WTC11 (cell line): ENCODE measurements at regions not wholly inside any gene's neighbourhood (a gene's known extent, or its start where the extent isn't known, plus 50 kb on each side); places are given as distances from the start of the nearest gene placed in this dataset.

Experiments used
- ATAC-seq: fragments of 200-7000 bp; cut with Tn5 transposase; 2 replicates; pipeline ENCODE4 v1.10.0; 2021; ENCODE audit warnings: mild to moderate bottlenecking, moderate library complexity
- CTCF ChIA-PET: fragments of 300-600 bp; sonication (Branson Sonifier 250); formaldehyde crosslinking; loops from one replicate; lab custom pipeline; 2021; ENCODE audit warnings: antibody characterized with exemption; lab: Charles Lee
- POLR2A ChIA-PET: fragments of 350-600 bp; sonication (Branson Sonifier 250); formaldehyde crosslinking; loops from one replicate; lab custom pipeline; 2021; ENCODE audit warnings: antibody characterized with exemption; lab: Charles Lee
- DNase-seq: peaks from one replicate; pipeline ENCODE4 v3.0.0; 2021; ENCODE audit warnings: low spot score
- H3K27ac Mint-ChIP-seq: 2 replicates; pipeline ENCODE4 v1.8.0; 2021; ENCODE audit warnings: mixed read lengths
- H3K27me3 Mint-ChIP-seq: 2 replicates; pipeline ENCODE4 v1.8.0; 2021; ENCODE audit warnings: low read depth, mild to moderate bottlenecking, moderate library complexity, mixed read lengths
- H3K36me3 Mint-ChIP-seq: 2 replicates; pipeline ENCODE4 v1.8.0; 2021; ENCODE audit warnings: mixed read lengths
- H3K4me1 Mint-ChIP-seq: 2 replicates; pipeline ENCODE4 v1.8.0; 2022; ENCODE audit warnings: mixed read lengths
- H3K4me3 Mint-ChIP-seq: 2 replicates; pipeline ENCODE4 v1.8.0; 2021; ENCODE audit warnings: mild to moderate bottlenecking, moderate library complexity, mixed read lengths
- H3K9me3 Mint-ChIP-seq: 2 replicates; pipeline ENCODE4 v1.8.0; 2021; ENCODE audit warnings: mixed read lengths
- EMX1 ChIP-seq: fragments of 250-450 bp; sonication (Bioruptor Pico); IDR thresholded peaks from 2 replicates; pipeline ENCODE4 v1.8.0; 2021; ENCODE audit warnings: mild to moderate bottlenecking
- FOXJ3 ChIP-seq: sonication (generic); formaldehyde crosslinking; IDR thresholded peaks from 2 replicates; pipeline ENCODE4 v1.9.0; 2021; ENCODE audit warnings: missing genetic modification reagents, mild to moderate bottlenecking, borderline replicate concordance
- FOXP1 ChIP-seq: sonication (generic); formaldehyde crosslinking; IDR thresholded peaks from 2 replicates; pipeline ENCODE4 v1.8.0; 2022; ENCODE audit warnings: missing genetic modification reagents, mild to moderate bottlenecking, moderate library complexity, borderline replicate concordance
- GRHL2 ChIP-seq: fragments of 250-450 bp; sonication (Bioruptor Pico); IDR thresholded peaks from 2 replicates; pipeline ENCODE4 v1.8.0; 2022; ENCODE audit warnings: mild to moderate bottlenecking, moderate library complexity; ENCODE audit not compliant: insufficient replicate concordance, severe bottlenecking
- MYBL2 ChIP-seq: sonication (generic); formaldehyde crosslinking; IDR thresholded peaks from 2 replicates; pipeline ENCODE4 v1.8.1; 2023; ENCODE audit warnings: mild to moderate bottlenecking, moderate library complexity, missing genetic modification reagents
- NFE2L1 ChIP-seq: sonication (generic); formaldehyde crosslinking; IDR thresholded peaks from 2 replicates; pipeline ENCODE4 v1.8.1; 2023; ENCODE audit warnings: missing genetic modification reagents
- NR2C2 ChIP-seq: sonication (generic); formaldehyde crosslinking; IDR thresholded peaks from 2 replicates; pipeline ENCODE4 v1.8.0; 2022; ENCODE audit warnings: mild to moderate bottlenecking, missing genetic modification reagents
- NR3C1 ChIP-seq: sonication (generic); formaldehyde crosslinking; conservative IDR thresholded peaks from 2 replicates; pipeline ENCODE4 v1.8.1; 2023; ENCODE audit warnings: low read depth, mild to moderate bottlenecking, missing genetic modification reagents
- RELA ChIP-seq: sonication (generic); formaldehyde crosslinking; IDR thresholded peaks from 2 replicates; pipeline ENCODE4 v1.8.1; 2022; ENCODE audit warnings: missing genetic modification reagents, mild to moderate bottlenecking, borderline replicate concordance
- SMAD4 ChIP-seq: sonication (generic); formaldehyde crosslinking; IDR thresholded peaks from 2 replicates; pipeline ENCODE4 v1.8.0; 2022; ENCODE audit warnings: mild to moderate bottlenecking, missing genetic modification reagents
- ZNF232 ChIP-seq: sonication (generic); formaldehyde crosslinking; IDR thresholded peaks from 2 replicates; pipeline ENCODE4 v1.8.0; 2022; ENCODE audit warnings: mild to moderate bottlenecking, missing genetic modification reagents
- ZNF317 ChIP-seq: sonication (generic); formaldehyde crosslinking; IDR thresholded peaks from 2 replicates; pipeline ENCODE4 v1.8.1; 2023; ENCODE audit warnings: low read depth, mild to moderate bottlenecking, moderate library complexity, missing genetic modification reagents, borderline replicate concordance
- ZNF671 ChIP-seq: fragments of 250-450 bp; sonication (Bioruptor Pico); IDR thresholded peaks from 2 replicates; pipeline ENCODE4 v1.8.0; 2021; ENCODE audit warnings: mild to moderate bottlenecking
- TF ChIP-seq, protein P1 (sequence below): sonication (generic); formaldehyde crosslinking; IDR thresholded peaks from 2 replicates; pipeline ENCODE4 v1.8.1; 2023; ENCODE audit warnings: mild to moderate bottlenecking, missing genetic modification reagents
- TF ChIP-seq, protein P2 (sequence below): sonication (generic); formaldehyde crosslinking; IDR thresholded peaks from 2 replicates; pipeline ENCODE4 v1.8.1; 2022; ENCODE audit warnings: mild to moderate bottlenecking, moderate library complexity, missing genetic modification reagents
- TF ChIP-seq, protein P3 (sequence below): fragments of 250-450 bp; sonication (Bioruptor Pico); IDR thresholded peaks from 2 replicates; pipeline ENCODE4 v1.9.0; 2021; ENCODE audit warnings: mild to moderate bottlenecking
- TF ChIP-seq, protein P4 (sequence below): sonication (generic); formaldehyde crosslinking; IDR thresholded peaks from 2 replicates; pipeline ENCODE4 v1.8.1; 2022; ENCODE audit warnings: low read depth, missing genetic modification reagents, borderline replicate concordance
- TF ChIP-seq, protein P5 (sequence below): sonication (generic); formaldehyde crosslinking; IDR thresholded peaks from 2 replicates; pipeline ENCODE4 v1.8.1; 2023; ENCODE audit warnings: mild to moderate bottlenecking, moderate library complexity, missing genetic modification reagents
- TF ChIP-seq, protein P6 (sequence below): fragments of 250-450 bp; sonication (Bioruptor Pico); IDR thresholded peaks from 2 replicates; pipeline ENCODE4 v1.9.0; 2021; ENCODE audit warnings: mild to moderate bottlenecking, borderline replicate concordance
- TF ChIP-seq, protein P7 (sequence below): fragments of 250-450 bp; sonication (Bioruptor Pico); IDR thresholded peaks from 2 replicates; pipeline ENCODE4 v1.8.0; 2021; ENCODE audit warnings: mild to moderate bottlenecking

DNA sequence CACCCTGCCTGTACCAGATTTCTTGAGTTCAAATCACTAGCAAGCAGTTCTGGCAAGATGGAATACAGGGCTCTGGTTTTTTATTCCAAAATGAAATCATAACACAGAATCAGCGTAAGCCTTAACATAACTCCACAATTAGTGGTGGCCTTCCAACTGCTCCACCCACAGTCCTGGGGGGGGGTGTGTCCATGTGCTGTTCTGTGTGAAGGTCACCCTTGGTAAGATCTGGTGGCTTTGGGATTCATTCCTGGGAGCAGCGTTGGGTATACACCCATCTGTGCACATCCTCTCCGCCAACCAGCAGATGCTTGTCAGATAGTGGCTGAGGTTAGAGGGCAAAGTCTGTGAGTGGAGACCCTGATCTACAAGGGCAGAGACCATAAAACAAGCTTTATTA, 49.9 kb upstream of the CD83 start:
- ATAC-seq: no peak
- no peaks in the 10 kb centered on the region for H3K4me1 Mint-ChIP-seq
- POLR2A ChIA-PET: no interaction called here
- H3K4me3 Mint-ChIP-seq: no peak overlapping the region
- H3K27me3 Mint-ChIP-seq: no peaks in the 10 kb centered on the region; the same call in 1 of the 2 replicates
- TF ChIP-seq RELA (CRISPR knock-in tag): no peak
- no peak for TF ChIP-seq EMX1 (CRISPR knock-in tag)
- no peak for TF ChIP-seq ZNF671 (CRISPR knock-in tag)
- no peak for TF ChIP-seq NR3C1 (CRISPR knock-in tag)
- TF ChIP-seq, protein P1, sequence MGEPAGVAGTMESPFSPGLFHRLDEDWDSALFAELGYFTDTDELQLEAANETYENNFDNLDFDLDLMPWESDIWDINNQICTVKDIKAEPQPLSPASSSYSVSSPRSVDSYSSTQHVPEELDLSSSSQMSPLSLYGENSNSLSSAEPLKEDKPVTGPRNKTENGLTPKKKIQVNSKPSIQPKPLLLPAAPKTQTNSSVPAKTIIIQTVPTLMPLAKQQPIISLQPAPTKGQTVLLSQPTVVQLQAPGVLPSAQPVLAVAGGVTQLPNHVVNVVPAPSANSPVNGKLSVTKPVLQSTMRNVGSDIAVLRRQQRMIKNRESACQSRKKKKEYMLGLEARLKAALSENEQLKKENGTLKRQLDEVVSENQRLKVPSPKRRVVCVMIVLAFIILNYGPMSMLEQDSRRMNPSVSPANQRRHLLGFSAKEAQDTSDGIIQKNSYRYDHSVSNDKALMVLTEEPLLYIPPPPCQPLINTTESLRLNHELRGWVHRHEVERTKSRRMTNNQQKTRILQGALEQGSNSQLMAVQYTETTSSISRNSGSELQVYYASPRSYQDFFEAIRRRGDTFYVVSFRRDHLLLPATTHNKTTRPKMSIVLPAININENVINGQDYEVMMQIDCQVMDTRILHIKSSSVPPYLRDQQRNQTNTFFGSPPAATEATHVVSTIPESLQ (CRISPR knock-in tag): no peak
- no peak for TF ChIP-seq MYBL2 (CRISPR knock-in tag)
- TF ChIP-seq FOXJ3: no peak
- TF ChIP-seq, protein P2, sequence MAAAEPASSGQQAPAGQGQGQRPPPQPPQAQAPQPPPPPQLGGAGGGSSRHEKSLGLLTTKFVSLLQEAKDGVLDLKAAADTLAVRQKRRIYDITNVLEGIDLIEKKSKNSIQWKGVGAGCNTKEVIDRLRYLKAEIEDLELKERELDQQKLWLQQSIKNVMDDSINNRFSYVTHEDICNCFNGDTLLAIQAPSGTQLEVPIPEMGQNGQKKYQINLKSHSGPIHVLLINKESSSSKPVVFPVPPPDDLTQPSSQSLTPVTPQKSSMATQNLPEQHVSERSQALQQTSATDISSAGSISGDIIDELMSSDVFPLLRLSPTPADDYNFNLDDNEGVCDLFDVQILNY (CRISPR knock-in tag): no peak
- TF ChIP-seq, protein P3, sequence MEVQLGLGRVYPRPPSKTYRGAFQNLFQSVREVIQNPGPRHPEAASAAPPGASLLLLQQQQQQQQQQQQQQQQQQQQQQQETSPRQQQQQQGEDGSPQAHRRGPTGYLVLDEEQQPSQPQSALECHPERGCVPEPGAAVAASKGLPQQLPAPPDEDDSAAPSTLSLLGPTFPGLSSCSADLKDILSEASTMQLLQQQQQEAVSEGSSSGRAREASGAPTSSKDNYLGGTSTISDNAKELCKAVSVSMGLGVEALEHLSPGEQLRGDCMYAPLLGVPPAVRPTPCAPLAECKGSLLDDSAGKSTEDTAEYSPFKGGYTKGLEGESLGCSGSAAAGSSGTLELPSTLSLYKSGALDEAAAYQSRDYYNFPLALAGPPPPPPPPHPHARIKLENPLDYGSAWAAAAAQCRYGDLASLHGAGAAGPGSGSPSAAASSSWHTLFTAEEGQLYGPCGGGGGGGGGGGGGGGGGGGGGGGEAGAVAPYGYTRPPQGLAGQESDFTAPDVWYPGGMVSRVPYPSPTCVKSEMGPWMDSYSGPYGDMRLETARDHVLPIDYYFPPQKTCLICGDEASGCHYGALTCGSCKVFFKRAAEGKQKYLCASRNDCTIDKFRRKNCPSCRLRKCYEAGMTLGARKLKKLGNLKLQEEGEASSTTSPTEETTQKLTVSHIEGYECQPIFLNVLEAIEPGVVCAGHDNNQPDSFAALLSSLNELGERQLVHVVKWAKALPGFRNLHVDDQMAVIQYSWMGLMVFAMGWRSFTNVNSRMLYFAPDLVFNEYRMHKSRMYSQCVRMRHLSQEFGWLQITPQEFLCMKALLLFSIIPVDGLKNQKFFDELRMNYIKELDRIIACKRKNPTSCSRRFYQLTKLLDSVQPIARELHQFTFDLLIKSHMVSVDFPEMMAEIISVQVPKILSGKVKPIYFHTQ (CRISPR knock-in tag): no peak
- no peak for TF ChIP-seq FOXP1
- TF ChIP-seq, protein P4, sequence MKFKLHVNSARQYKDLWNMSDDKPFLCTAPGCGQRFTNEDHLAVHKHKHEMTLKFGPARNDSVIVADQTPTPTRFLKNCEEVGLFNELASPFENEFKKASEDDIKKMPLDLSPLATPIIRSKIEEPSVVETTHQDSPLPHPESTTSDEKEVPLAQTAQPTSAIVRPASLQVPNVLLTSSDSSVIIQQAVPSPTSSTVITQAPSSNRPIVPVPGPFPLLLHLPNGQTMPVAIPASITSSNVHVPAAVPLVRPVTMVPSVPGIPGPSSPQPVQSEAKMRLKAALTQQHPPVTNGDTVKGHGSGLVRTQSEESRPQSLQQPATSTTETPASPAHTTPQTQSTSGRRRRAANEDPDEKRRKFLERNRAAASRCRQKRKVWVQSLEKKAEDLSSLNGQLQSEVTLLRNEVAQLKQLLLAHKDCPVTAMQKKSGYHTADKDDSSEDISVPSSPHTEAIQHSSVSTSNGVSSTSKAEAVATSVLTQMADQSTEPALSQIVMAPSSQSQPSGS (CRISPR knock-in tag): no peak
- no peak for TF ChIP-seq GRHL2
- TF ChIP-seq, protein P5, sequence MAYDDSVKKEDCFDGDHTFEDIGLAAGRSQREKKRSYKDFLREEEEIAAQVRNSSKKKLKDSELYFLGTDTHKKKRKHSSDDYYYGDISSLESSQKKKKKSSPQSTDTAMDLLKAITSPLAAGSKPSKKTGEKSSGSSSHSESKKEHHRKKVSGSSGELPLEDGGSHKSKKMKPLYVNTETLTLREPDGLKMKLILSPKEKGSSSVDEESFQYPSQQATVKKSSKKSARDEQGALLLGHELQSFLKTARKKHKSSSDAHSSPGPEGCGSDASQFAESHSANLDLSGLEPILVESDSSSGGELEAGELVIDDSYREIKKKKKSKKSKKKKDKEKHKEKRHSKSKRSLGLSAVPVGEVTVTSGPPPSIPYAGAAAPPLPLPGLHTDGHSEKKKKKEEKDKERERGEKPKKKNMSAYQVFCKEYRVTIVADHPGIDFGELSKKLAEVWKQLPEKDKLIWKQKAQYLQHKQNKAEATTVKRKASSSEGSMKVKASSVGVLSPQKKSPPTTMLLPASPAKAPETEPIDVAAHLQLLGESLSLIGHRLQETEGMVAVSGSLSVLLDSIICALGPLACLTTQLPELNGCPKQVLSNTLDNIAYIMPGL (CRISPR knock-in tag): no peak
- TF ChIP-seq SMAD4 (CRISPR knock-in tag): no peak
- TF ChIP-seq, protein P6, sequence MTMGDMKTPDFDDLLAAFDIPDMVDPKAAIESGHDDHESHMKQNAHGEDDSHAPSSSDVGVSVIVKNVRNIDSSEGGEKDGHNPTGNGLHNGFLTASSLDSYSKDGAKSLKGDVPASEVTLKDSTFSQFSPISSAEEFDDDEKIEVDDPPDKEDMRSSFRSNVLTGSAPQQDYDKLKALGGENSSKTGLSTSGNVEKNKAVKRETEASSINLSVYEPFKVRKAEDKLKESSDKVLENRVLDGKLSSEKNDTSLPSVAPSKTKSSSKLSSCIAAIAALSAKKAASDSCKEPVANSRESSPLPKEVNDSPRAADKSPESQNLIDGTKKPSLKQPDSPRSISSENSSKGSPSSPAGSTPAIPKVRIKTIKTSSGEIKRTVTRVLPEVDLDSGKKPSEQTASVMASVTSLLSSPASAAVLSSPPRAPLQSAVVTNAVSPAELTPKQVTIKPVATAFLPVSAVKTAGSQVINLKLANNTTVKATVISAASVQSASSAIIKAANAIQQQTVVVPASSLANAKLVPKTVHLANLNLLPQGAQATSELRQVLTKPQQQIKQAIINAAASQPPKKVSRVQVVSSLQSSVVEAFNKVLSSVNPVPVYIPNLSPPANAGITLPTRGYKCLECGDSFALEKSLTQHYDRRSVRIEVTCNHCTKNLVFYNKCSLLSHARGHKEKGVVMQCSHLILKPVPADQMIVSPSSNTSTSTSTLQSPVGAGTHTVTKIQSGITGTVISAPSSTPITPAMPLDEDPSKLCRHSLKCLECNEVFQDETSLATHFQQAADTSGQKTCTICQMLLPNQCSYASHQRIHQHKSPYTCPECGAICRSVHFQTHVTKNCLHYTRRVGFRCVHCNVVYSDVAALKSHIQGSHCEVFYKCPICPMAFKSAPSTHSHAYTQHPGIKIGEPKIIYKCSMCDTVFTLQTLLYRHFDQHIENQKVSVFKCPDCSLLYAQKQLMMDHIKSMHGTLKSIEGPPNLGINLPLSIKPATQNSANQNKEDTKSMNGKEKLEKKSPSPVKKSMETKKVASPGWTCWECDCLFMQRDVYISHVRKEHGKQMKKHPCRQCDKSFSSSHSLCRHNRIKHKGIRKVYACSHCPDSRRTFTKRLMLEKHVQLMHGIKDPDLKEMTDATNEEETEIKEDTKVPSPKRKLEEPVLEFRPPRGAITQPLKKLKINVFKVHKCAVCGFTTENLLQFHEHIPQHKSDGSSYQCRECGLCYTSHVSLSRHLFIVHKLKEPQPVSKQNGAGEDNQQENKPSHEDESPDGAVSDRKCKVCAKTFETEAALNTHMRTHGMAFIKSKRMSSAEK (CRISPR knock-in tag): no peak
- TF ChIP-seq, protein P7, sequence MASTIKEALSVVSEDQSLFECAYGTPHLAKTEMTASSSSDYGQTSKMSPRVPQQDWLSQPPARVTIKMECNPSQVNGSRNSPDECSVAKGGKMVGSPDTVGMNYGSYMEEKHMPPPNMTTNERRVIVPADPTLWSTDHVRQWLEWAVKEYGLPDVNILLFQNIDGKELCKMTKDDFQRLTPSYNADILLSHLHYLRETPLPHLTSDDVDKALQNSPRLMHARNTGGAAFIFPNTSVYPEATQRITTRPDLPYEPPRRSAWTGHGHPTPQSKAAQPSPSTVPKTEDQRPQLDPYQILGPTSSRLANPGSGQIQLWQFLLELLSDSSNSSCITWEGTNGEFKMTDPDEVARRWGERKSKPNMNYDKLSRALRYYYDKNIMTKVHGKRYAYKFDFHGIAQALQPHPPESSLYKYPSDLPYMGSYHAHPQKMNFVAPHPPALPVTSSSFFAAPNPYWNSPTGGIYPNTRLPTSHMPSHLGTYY (CRISPR knock-in tag): no peak
- TF ChIP-seq ZNF232 (CRISPR knock-in tag): no peak
- TF ChIP-seq NR2C2: no peak
- no peak for TF ChIP-seq ZNF317 (CRISPR knock-in tag)
- no peak for TF ChIP-seq NFE2L1
- H3K36me3 Mint-ChIP-seq: peaks cover under 1% of the 10 kb centered on the region; the same call in 1 of the 2 replicates
- no peak for DNase-seq
- CTCF ChIA-PET: interaction anchor here (0.6 to 4.3 kb wide), 18 partner anchors 15 to 443 kb away, joined by 3 to 52 read pairs (median 3); partner anchors contain the start of gene RNF182
- peaks cover 6% of the 10 kb centered on the region for H3K9me3 Mint-ChIP-seq
- H3K27ac Mint-ChIP-seq: no peak overlapping the region
